Jurkat, Clone E6-1 (cell line): ENCODE measurements at regions not wholly inside any gene's neighbourhood (a gene's known extent, or its start where the extent isn't known, plus 50 kb on each side); places are given as distances from the start of the nearest gene placed in this dataset.

Source experiments
- DNase-seq: peaks from one replicate; pipeline ENCODE4 v3.0.0-alpha.2; 2011; ENCODE audit warnings: low read depth, low spot score
- H3K4me3 ChIP-seq: 2 replicates; pipeline ENCODE4 v1.5.1; 2011; ENCODE audit warnings: mild to moderate bottlenecking, low read length, control low read depth, moderate library complexity

GRCh38 chr7:12777257-12777656 lies 89.8 kb downstream of the ARL4A start:
- H3K4me3 ChIP-seq, result no peak overlapping the region
- DNase-seq, result no peak

GRCh38 chr7:12779947-12780346 lies 92.5 kb downstream of the ARL4A start:
- no peak overlapping the region for H3K4me3 ChIP-seq
- no peak for DNase-seq

- no peak for DNase-seq
- H3K4me3 ChIP-seq, result no peak overlapping the region
Observed at GRCh38 chr7:12783421-12784095, 96.1 kb downstream of the ARL4A start.

DNA sequence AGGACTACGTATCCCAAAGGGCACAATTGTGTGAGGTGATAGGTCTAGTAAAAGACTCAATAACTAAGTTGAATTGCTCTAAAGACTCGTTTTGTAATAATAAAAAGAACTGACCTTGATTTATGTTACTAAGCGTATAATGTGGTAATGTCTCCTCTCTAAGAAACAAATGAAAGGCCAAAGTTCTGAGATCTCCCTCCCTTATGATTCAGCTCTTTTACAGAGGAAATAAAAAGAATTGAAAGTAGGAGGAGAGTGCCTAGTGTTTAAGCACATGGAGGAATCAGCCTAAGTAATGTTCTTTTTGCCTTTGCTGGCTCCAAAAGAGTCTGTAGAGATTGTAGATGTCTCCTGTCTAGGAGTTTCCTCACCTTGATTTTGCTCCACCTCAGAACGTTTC lies 98.0 kb downstream of the ARL4A start:
- H3K4me3 ChIP-seq, result no peak overlapping the region
- DNase-seq, result no peak

DNA sequence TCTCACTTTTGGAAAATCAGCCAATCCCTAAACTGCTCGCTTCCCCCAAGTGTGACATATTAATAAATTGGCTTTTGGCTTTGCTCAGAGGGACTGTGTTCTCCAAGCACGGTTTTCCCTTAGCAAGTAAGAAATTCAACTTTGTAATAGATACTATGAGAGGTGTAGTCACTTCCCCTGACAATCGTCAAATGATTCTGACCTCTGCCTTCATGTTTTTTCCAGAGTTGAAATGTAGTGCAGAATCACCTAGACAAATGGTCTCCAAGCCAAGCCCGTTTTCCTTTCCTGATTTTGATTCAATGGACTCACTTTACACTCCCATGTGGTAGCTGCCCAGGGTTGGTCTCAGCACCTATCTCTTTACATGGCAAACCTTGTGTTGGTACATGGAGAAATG lies 99.1 kb downstream of the ARL4A start:
- DNase-seq, result no peak
- no peak overlapping the region for H3K4me3 ChIP-seq

- no peak for DNase-seq
- no peak overlapping the region for H3K4me3 ChIP-seq
Observed at GRCh38 chr7:12788171-12788570, 100.7 kb downstream of the ARL4A start.

GRCh38 chr7:12788591-12788990 lies 101.2 kb downstream of the ARL4A start:
- H3K4me3 ChIP-seq, result no peak overlapping the region
- DNase-seq, result no peak

GRCh38 chr7:12794722-12795302 lies 107.4 kb downstream of the ARL4A start:
- DNase-seq, result no peak
- no peak overlapping the region for H3K4me3 ChIP-seq

GRCh38 chr7:12796397-12797127 lies 109.1 kb downstream of the ARL4A start:
- H3K4me3 ChIP-seq, result no peak overlapping the region
- DNase-seq, result no peak

GRCh38 chr7:12800486-12800885 lies 113.1 kb downstream of the ARL4A start:
- no peak overlapping the region for H3K4me3 ChIP-seq
- DNase-seq, result no peak

- H3K4me3 ChIP-seq, result no peak overlapping the region
- DNase-seq, result no peak
Observed at GRCh38 chr7:12801107-12801506, 113.7 kb downstream of the ARL4A start.

DNA sequence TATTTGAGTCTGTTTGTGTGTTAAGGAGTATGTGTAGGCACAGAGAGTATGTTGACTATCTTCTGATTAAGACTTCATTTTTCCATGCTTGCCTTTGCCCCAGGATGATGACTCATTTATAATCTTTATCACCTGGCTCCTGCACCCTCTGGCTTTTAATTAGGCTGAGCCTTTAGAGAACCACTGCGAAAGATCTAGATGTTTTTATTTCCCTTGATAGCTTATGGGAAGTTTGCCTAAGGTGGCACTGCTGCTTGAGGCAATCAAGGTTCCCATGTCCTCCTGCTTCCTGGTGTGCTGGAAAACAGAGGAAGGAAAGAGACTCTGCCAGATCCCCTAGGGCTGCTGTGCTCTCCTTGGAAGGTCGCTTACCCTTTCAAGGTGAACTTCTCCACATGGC lies 114.6 kb downstream of the ARL4A start:
- H3K4me3 ChIP-seq, result no peak overlapping the region
- no peak for DNase-seq

DNA sequence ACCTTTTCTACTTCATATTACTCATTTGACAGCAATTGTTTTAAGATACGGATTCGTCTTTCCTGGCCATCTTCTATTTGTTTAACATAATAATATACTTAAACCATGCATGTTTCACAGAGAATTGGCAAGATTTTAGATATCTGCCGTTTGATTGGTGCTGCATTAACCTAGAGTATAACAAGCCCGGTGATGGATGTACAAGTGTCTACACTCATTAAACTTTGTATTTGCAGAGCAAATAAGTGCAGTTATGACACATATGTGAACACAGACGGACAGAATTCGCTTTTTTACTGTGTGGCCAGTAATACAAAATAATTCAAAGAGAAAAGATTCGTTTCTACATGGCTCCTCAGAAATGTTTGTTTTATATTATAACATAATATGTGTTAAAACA lies 116.1 kb downstream of the ARL4A start:
- no peak for DNase-seq
- H3K4me3 ChIP-seq, result no peak overlapping the region

DNA sequence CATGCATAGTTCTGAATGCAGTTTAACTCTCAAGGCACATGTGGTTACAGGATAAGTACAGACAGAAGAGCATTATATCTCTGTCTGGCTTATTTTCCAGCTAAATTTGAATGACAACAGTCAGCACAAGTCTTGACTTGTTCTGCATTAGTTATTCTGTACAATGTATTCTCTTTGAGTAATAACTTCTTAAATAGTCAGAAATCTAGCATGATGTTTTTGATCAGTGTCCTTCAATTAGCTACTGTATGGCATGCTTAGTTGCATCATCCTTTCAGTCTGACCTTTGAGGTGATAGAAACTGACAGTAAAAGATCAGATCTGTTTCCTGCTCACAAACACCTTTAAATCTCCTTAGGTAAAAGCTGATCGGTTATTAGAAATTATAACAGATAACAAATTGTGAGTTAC lies 118.1 kb downstream of the ARL4A start:
- DNase-seq, result no peak
- H3K4me3 ChIP-seq, result no peak overlapping the region

GRCh38 chr7:12805957-12806356 lies 118.5 kb downstream of the ARL4A start:
- H3K4me3 ChIP-seq, result no peak overlapping the region
- no peak for DNase-seq

GRCh38 chr7:12809476-12809875 lies 122.0 kb downstream of the ARL4A start:
- no peak overlapping the region for H3K4me3 ChIP-seq
- DNase-seq, result no peak

DNA sequence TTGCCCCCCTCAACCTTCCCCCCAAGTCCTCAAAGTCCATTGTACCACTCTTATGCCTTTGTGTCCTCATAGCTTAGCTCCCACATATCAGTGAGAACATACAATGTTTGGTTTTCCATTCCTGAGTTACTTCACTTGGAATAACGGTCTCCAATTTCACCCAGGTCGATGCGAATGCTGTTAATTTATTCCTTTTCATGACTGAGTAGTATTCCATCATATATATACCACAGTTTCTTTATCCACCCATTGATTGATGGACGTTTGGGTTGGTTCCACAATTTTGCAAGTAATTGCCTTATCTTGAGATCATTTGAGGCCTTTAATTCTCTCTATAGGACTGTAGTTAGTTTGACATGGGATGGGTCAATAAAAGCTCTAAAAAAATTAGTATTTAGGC lies 124.7 kb downstream of the ARL4A start:
- DNase-seq, result no peak
- H3K4me3 ChIP-seq, result no peak overlapping the region

DNA sequence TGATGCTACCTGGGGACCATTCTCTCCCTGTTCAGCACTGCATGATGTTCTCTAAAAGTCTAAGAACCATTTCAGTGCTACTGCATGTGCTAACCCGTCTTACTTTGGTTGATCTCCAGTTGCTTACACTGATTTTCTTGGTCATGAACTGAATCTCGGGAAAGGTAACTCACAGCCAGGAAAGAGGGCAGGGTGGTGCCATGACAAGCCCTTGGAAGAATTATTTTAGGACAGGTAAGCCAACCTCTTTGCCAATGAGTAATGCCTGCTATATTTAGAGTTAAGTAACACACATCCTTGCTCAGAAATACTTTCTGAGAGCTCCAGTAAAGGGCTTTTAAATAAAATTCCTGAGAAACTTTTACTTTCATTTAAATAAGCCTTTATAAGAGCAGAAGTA lies 126.7 kb downstream of the ARL4A start:
- no peak for DNase-seq
- no peak overlapping the region for H3K4me3 ChIP-seq

DNA sequence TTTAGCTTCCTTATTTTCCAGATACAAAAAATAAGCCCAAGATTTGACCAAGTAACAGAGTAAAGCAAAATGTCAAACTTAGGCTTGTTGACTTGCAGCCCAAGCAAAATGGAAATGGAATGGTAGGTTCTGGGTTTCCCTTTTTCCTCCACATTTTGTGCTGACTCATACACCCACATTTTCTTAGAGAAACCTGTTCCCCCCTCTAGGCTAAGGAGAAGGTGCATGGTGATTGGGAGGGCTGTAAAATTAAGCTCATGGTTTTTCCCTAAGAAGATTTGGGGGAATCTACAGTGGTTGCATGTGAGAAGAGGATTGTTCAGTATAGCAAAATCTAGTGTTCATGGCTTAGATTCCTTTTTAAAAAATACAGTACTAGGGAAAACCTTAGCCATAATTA lies 127.4 kb downstream of the ARL4A start:
- no peak overlapping the region for H3K4me3 ChIP-seq
- DNase-seq, result no peak

GRCh38 chr7:12815426-12815825 lies 128.0 kb downstream of the ARL4A start:
- no peak for DNase-seq
- no peak overlapping the region for H3K4me3 ChIP-seq

GRCh38 chr7:12815871-12816270 lies 128.4 kb downstream of the ARL4A start:
- DNase-seq, result no peak
- no peak overlapping the region for H3K4me3 ChIP-seq
